Epithelial cell of esophagus (primary cell): ENCODE measurements at regions not wholly inside any gene's neighbourhood (a gene's known extent, or its start where the extent isn't known, plus 50 kb on each side); places are given as distances from the start of the nearest gene placed in this dataset.
"Not testable (repeated sequence)": the region's sequence is repeated elsewhere in the genome, so short reads cannot be mapped to it uniquely, and the experiment has no call there.

Experiments used
- DNase-seq: peaks from one replicate; pipeline ENCODE4 v3.0.0; 2010; ENCODE audit warnings: low read depth
- H3K4me3 ChIP-seq: 2 replicates; pipeline ENCODE4 v1.5.1; 2011; ENCODE audit warnings: mild to moderate bottlenecking, low read length, control low read depth
- TF ChIP-seq, protein P1 (sequence below): IDR thresholded peaks from 2 replicates; pipeline ENCODE4 v1.5.1; 2011; ENCODE audit warnings: low read depth, mild to moderate bottlenecking, low read length, control low read depth, inconsistent platforms; ENCODE audit not compliant: insufficient read depth; ENCODE audit errors: missing control alignments

DNA sequence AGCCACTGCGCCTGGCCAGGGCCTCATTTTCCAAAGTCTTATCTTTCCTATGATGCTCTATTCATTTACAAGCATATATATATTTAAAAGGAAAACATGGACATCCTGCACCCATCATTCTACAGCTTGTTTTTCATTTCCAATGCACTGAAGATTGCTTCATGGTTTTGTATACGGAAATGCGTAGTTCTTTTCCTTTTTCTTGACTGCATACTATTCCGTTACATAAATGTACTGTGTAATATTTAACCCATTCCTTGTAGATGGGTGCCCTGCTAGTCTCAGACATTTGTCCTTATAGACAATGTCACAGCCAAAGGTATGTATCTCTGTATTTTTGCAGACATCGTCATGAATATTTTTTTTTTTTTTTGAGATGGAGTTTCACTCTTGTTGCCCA lies 257.0 kb downstream of the ASMT start:
- no peak for DNase-seq
- TF ChIP-seq, protein P1, sequence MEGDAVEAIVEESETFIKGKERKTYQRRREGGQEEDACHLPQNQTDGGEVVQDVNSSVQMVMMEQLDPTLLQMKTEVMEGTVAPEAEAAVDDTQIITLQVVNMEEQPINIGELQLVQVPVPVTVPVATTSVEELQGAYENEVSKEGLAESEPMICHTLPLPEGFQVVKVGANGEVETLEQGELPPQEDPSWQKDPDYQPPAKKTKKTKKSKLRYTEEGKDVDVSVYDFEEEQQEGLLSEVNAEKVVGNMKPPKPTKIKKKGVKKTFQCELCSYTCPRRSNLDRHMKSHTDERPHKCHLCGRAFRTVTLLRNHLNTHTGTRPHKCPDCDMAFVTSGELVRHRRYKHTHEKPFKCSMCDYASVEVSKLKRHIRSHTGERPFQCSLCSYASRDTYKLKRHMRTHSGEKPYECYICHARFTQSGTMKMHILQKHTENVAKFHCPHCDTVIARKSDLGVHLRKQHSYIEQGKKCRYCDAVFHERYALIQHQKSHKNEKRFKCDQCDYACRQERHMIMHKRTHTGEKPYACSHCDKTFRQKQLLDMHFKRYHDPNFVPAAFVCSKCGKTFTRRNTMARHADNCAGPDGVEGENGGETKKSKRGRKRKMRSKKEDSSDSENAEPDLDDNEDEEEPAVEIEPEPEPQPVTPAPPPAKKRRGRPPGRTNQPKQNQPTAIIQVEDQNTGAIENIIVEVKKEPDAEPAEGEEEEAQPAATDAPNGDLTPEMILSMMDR: no peak

DNA sequence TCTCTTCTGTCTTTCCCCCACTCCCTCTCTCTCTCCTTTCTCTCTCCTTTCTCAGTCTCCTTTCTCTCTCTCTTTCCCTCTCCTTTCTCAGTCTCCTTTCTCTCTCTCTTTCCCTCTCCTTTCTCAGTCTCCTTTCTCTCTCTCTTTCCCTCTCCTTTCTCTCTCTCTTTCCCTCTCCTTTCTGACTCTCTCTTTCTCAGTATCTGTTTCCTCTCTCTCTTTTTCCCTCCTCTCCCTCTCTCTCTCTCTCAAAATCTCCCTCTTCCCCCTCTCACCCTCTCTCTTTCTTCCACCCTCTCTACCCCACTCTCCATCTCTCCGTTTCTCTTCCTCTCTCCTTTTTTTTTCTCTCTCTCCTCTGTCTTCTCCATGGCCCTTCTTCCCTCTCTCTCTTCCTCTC lies 258.8 kb downstream of the ASMT start:
- no peak overlapping the region for H3K4me3 ChIP-seq
- no peak for DNase-seq
- TF ChIP-seq, protein P1: no peak

More for the DNA sequence above, 257.0 kb downstream of the ASMT start:
- H3K4me3 ChIP-seq: no peak overlapping the region

DNA sequence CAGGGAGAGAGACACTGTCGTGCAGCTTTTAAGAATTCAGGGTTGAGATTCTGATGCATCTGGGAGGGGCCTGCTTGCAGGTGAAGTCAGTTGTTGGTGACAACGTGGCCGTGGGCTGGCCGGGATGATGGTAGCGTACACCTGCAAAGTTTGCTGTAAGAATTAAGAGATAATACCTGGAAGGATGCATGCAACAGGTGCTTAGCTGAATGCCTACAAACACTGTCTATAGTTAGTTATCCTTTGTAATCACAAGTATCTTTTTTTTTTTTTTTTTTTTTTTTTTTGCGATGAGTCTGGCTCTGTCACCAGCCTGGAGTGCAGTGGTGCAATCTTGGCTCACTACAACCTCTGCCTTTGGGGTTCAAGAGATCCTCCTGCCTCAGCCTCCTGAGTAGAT lies 259.6 kb downstream of the ASMT start:
- TF ChIP-seq, protein P1: no peak
- no peak overlapping the region for H3K4me3 ChIP-seq
- DNase-seq: no peak

DNA sequence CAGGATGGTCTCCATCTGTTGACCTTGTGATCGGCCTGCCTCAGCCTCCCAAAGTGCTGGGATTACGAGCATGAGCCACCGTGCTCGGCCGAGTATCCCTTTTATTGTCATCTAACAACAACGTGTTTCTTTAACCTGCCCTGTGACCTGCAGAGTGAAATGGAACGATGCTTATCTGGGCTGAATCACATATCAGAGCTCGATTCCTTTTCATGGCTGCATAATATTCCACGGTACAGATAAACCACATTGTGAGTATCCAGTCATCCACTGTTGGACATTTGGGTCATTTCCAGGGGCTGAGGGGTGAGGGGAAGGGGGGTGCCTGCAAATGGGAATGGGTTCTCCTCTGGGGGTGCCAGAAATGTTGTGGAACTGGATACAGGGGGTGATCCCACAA lies 260.0 kb downstream of the ASMT start:
- TF ChIP-seq, protein P1: no peak
- no peak overlapping the region for H3K4me3 ChIP-seq
- no peak for DNase-seq

DNA sequence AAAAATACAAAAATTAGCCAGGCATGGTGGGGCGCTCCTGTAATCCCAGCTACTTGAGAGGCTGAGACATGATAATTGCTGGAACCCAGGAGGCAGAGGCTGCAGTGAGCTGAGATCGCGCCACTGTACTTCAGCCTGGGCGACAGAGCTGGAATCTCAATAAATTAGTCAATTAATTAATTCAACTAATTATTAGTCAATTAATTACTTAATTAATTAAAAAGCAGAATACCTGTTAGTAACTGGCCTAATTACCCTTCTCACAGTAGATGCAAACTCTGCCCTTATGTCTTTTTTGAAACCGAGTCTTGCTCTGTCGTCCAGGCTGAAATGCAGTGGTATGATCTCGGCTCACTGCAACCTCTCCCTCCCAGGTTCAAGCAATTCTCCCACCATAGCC lies 261.2 kb downstream of the ASMT start:
- no peak overlapping the region for H3K4me3 ChIP-seq
- no peak for DNase-seq
- TF ChIP-seq, protein P1: no peak

DNA sequence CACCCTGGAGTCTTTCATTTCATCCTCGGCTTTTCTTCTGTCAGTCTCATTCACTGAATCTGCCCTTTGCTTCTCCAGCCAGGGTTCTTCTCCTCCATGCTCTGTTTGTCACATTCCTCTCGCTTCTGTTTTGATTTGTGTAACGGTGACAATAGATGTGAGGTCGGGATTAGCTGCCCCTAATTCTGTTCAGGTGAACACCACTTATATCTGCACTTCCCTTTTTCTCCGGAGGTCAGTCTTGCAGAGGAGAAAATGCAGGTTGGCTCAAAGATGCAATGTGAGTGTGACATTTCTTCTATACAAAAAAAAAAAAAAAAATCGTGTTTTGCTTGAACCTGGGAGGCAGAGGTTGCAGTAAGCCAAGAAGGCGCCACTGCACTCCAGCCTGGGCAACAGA lies 262.9 kb downstream of the ASMT start:
- TF ChIP-seq, protein P1: no peak
- H3K4me3 ChIP-seq: no peak overlapping the region
- no peak for DNase-seq

DNA sequence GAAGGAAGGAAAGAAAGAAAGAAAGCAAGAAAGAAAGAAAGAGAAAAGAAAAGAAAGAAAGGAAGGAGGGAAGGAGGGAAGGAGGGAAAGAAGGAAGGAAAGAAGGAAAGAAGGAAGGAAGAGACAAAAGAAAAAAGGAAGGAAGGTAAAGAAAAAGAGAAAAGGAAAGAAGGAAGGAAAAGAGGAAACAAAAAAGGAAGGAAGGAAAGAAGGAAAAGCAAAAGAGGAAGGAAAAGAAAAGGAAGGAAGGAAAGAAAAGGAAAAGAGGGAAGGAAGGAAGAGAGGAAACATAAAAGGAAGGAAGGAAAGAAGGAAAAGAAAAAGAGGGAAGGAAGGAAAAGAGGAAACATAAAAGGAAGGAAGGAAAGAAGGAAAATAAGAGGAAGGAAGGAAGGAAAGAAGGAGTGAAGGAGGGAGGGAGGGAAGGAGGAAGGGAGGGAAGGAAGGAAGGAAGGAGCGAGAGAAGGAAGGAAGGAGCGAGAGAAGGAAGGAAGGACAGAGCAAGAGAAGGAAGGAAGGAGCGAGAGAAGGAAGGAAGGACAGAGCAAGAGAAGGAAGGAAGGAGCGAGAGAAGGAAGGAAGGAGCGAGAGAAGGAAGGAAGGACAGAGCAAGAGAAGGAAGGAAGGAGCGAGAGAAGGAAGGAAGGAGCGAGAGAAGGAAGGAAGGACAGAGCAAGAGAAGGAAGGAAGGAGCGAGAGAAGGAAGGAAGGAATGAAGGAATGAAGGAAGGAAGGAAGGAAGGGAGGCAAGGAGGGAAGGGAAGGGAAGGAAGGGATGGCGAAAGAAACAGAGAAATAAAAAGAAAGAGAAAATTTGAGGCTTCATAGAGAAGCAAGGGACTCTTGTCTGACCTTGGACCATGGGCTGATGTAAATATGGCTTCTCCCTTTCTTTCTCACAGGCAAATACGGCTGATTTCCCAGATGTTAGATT lies 266.3 kb downstream of the ASMT start:
- not testable (repeated sequence) for DNase-seq, H3K4me3 ChIP-seq
